22Rv1 (cell line): ENCODE measurements at regions not wholly inside any gene's neighbourhood (a gene's known extent, or its start where the extent isn't known, plus 50 kb on each side); places are given as distances from the start of the nearest gene placed in this dataset.
"Not testable (repeated sequence)": the region's sequence is repeated elsewhere in the genome, so short reads cannot be mapped to it uniquely, and the experiment has no call there.

Source experiments
- H3K27ac ChIP-seq: fragments of 450-650 bp; 2 replicates; pipeline ENCODE4 v1.5.1; 2017
- ZFX ChIP-seq: fragments of 450-650 bp; IDR thresholded peaks from 2 replicates; pipeline ENCODE4 v1.6.1; 2017; ENCODE audit warnings: antibody characterized with exemption, borderline replicate concordance
- TF ChIP-seq, protein P1 (sequence below): fragments of 450-650 bp; IDR thresholded peaks from 2 replicates; pipeline ENCODE4 v1.5.1; 2017; ENCODE audit warnings: mild to moderate bottlenecking

DNA sequence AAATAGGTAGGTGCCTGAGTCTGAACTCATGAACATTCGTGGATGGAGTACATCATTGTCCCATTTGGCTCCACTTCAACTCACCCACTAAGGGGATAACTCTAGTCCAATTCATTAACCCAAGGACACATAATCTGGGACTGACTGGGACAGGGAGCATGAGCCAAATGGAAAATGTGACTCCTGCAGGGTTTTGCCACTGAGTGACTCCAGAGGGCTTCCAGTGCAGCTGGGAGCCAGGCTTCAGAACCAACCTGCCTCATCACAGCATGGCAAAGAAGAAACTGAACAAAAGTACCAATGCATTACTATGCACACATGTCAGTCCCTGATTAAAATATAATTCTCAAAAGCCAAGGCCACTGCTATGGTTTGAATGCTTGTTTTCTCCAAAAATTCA, 159.7 kb upstream of the SNX2 start:
- TF ChIP-seq, protein P1, sequence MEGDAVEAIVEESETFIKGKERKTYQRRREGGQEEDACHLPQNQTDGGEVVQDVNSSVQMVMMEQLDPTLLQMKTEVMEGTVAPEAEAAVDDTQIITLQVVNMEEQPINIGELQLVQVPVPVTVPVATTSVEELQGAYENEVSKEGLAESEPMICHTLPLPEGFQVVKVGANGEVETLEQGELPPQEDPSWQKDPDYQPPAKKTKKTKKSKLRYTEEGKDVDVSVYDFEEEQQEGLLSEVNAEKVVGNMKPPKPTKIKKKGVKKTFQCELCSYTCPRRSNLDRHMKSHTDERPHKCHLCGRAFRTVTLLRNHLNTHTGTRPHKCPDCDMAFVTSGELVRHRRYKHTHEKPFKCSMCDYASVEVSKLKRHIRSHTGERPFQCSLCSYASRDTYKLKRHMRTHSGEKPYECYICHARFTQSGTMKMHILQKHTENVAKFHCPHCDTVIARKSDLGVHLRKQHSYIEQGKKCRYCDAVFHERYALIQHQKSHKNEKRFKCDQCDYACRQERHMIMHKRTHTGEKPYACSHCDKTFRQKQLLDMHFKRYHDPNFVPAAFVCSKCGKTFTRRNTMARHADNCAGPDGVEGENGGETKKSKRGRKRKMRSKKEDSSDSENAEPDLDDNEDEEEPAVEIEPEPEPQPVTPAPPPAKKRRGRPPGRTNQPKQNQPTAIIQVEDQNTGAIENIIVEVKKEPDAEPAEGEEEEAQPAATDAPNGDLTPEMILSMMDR, result no peak
- no peak for TF ChIP-seq ZFX
- H3K27ac ChIP-seq, result no peak overlapping the region

DNA sequence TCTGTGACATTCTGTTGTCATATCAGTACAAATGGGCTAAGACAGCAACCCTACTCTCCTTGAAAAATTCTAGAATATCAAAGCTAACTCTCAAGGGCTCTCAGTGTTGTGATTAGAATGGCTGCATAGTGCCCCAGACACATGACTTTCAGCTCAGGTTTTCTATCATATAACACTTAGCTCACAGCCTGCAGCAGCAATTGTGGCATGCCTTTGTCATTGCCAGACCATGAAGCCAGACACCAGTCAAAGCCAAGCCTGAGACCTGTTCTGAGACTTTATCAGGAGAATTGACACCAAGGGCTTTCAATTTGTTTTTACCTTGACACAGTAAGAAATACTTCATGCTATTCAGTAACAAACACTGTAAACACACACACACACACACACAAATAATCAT, 159.0 kb upstream of the SNX2 start:
- TF ChIP-seq, protein P1, result no peak
- no peak for TF ChIP-seq ZFX
- H3K27ac ChIP-seq, result no peak overlapping the region

DNA sequence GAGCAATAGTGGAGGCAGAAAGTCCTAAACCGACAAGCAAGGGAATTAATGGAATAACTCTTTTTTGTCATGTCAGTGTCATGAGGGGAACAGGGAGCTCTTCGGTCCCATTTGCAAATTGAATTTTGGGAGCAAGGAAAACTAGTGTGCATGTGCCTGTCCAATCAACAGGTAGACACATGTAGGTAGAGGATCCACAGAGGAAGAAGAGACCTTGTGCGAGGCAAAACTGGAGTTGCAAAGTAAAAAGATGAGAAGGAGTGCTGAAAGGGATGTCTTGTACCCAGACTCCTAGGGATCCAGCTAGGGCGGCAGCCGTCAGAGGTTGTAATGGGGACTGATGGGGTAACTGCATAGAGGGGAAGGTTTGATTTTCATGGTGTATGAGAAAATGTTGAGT, 156.8 kb upstream of the SNX2 start:
- H3K27ac ChIP-seq, result not testable (repeated sequence)

DNA sequence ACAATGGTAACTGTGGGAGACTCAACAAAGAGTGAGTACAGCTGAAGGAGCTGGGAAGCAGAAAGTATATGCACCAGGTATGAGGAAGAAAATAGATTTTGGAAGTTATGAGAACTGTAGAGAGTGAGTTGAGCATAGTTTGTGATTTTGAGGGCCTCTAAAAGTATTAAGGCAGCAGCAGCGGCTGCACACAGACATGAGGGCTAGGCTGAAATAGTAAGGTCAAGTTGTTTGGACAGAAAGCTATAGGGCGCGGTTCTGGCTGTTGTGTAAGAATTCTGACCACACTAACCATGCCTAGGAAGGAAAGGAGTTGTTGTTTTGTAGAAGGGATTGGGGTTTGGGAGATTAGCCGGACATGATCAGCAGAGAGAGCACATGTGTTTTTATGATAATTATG, 154.1 kb upstream of the SNX2 start:
- not testable (repeated sequence) for H3K27ac ChIP-seq

DNA sequence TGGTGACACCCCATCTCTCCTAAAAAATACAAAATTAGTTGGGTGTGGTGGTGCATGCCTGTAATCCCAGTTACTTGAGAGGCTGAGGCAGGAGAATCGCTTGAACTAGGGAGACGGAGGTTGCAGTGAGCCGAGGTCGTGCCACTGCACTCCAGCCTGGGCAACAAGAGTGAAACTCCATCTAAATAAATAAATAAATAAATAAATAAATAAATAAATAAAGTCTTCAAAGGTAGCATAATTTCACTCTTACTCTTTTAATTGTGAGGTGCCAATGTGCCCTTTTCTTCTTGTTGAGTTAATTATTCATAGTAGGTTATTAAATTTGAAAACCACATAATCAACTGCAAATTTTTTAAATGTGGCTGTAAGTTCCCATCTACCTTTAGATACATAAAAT, 146.2 kb upstream of the SNX2 start:
- H3K27ac ChIP-seq, result not testable (repeated sequence)

DNA sequence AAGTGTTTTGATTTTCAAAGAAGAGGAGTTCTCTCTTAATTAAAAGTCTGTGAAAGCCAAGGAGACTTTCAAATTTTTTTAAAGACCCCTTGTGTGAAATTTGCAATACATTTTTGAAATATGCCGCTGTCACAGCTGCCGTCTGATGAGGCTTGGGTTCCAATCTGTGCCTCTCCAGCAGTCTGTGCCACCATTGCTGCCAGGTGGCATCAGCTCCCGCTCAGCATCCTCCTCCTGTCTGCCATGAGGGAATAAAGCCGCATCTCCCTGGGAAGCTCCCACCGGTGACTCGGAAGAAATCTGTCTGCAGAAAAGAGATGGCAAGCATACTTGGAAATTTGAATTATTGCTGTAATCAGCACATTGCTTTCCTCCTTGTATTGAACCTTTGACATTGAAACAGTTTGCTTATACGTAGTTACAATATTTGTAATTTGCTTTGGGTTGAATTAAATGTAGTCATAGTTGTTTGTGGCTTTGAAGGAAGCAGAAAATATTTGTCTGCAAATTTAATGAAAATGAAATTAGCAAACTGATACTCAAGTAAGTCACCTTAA, 145.7 kb upstream of the SNX2 start:
- H3K27ac ChIP-seq, result no peak overlapping the region
- no peak for TF ChIP-seq ZFX
- TF ChIP-seq, protein P1, result no peak

DNA sequence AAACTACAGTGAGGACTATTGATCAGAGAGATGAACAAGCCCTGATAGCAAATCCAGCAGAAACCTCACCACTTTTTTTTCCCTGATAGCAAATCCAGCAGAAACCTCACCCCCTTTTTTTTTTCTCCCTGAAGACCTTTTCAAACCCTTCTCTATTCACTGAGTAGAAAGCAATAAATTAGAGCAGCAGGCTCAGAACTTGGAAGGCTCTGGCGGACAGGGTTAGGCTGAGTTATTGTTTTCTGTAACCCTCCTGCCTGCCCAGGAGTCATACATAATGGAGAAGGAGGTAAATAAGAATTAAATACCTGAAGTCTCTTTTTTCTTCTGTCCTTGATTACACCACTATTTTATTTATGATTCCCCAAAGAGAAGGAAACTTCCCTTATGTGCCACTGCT, 136.3 kb upstream of the SNX2 start:
- TF ChIP-seq ZFX, result no peak
- TF ChIP-seq, protein P1, result no peak
- no peak overlapping the region for H3K27ac ChIP-seq

DNA sequence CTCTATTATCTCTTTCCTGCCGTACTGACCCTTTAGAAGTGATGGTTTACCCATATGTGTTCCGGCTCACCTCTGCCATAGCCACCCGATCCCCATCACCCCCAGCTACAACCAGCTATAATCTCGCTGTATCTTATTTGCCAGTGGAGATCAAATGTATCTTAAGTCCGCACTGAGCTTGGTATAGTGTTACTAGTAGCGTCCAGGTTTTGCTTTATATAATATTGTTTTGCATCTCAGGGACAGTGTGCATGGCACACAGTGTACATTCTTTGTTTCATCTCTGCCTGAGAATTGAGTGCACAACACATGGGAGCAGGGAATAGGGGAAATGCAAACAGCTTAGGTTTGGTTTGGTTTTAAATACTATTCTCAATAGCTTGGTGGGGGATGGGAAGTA, 135.8 kb upstream of the SNX2 start:
- TF ChIP-seq, protein P1, result no peak
- TF ChIP-seq ZFX, result no peak
- no peak overlapping the region for H3K27ac ChIP-seq

DNA sequence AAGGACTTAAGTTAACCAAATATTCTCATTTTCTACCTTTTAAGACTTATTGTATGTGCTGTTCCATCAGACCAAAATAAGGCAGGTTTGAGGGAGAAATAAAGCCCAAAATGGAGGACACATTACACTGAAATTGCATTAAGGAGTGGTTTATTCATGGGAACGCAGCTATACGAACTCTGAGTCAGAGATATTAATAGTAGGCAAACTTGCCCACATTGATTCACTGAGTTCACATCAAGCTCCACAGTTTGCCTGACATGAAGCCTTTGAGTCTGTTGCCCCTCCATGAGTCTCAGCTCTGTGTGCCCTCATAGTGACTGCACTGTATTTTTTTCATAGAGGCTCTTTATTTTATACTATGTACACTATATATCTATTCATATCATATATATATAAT, 135.0 kb upstream of the SNX2 start:
- no peak overlapping the region for H3K27ac ChIP-seq
- no peak for TF ChIP-seq ZFX
- TF ChIP-seq, protein P1, result no peak
